ENCODE measurements at regions not wholly inside any gene's neighbourhood (a gene's known extent, or its start where the extent isn't known, plus 50 kb on each side); places are given as distances from the start of the nearest gene placed in this dataset.

GRCh38 chr20:24779131-24779530 lies 169.9 kb upstream of the CST7 start:
- Histone ChIP-seq H4K20me1 (ENCODE audit: insufficient read depth) (no peaks in the 10 kb centered on the region), H3K27me3 (ENCODE audit: insufficient read depth, low read depth) (no peaks in the 10 kb centered on the region), H2AFZ (ENCODE audit: low read depth) (no peak overlapping the region), H3K4me1 (ENCODE audit: low read depth, poor library complexity, severe bottlenecking) (peaks cover 4% of the 10 kb centered on the region), H3K79me2 (ENCODE audit: insufficient read depth, low read depth) (no peaks in the 10 kb centered on the region), H3K27ac (no peak overlapping the region), H3K9ac (no peak overlapping the region), H3K4me3 (IDR thresholded peaks at IDR 0.05; ENCODE audit: insufficient read depth, low read depth, low read length) (no peak overlapping the region), H3K36me3 (ENCODE audit: insufficient read depth) (no peaks in the 10 kb centered on the region), H3K4me2 (no peak overlapping the region)
- TF ChIP-seq CTCF (conservative IDR thresholded peaks at IDR 0.05; ENCODE audit: low read depth, low read length), result no peak

- H3K27ac ChIP-seq, result no peak overlapping the region
- no peaks in the 10 kb centered on the region for H3K79me2 ChIP-seq (ENCODE audit: insufficient read depth, low read depth)
- TF ChIP-seq CTCF (conservative IDR thresholded peaks at IDR 0.05; ENCODE audit: low read depth, low read length), result no peak
- H3K36me3 ChIP-seq (ENCODE audit: insufficient read depth), result no peaks in the 10 kb centered on the region
- H3K27me3 ChIP-seq (ENCODE audit: insufficient read depth, low read depth), result no peaks in the 10 kb centered on the region
- H4K20me1 ChIP-seq (ENCODE audit: insufficient read depth), result no peaks in the 10 kb centered on the region
- no peak overlapping the region for H3K4me3 ChIP-seq (IDR thresholded peaks at IDR 0.05; ENCODE audit: insufficient read depth, low read depth, low read length)
- no peak overlapping the region for H2AFZ ChIP-seq (ENCODE audit: low read depth)
- H3K9ac ChIP-seq, result no peak overlapping the region
- no peak overlapping the region for H3K4me2 ChIP-seq
- no peaks in the 10 kb centered on the region for H3K4me1 ChIP-seq (ENCODE audit: low read depth, poor library complexity, severe bottlenecking)
These were observed 169.1 kb upstream of the CST7 start for GRCh38 chr20:24779946-24780345.

- Histone ChIP-seq H3K4me2 (no peak overlapping the region), H3K9ac (no peak overlapping the region), H2AFZ (ENCODE audit: low read depth) (no peak overlapping the region), H3K79me2 (ENCODE audit: insufficient read depth, low read depth) (no peaks in the 10 kb centered on the region), H3K36me3 (ENCODE audit: insufficient read depth) (no peaks in the 10 kb centered on the region), H3K27me3 (ENCODE audit: insufficient read depth, low read depth) (no peaks in the 10 kb centered on the region), H4K20me1 (ENCODE audit: insufficient read depth) (no peaks in the 10 kb centered on the region), H3K4me1 (ENCODE audit: low read depth, poor library complexity, severe bottlenecking) (no peaks in the 10 kb centered on the region), H3K4me3 (IDR thresholded peaks at IDR 0.05; ENCODE audit: insufficient read depth, low read depth, low read length) (no peak overlapping the region), H3K27ac (no peak overlapping the region)
- no peak for TF ChIP-seq CTCF (conservative IDR thresholded peaks at IDR 0.05; ENCODE audit: low read depth, low read length)
These were observed 168.2 kb upstream of the CST7 start for GRCh38 chr20:24780674-24781417.

- TF ChIP-seq CTCF (conservative IDR thresholded peaks at IDR 0.05; ENCODE audit: low read depth, low read length), result peak; percentile 49
- H3K27ac ChIP-seq, result no peak overlapping the region
- no peaks in the 10 kb centered on the region for H3K27me3 ChIP-seq (ENCODE audit: insufficient read depth, low read depth)
- H3K79me2 ChIP-seq (ENCODE audit: insufficient read depth, low read depth), result no peaks in the 10 kb centered on the region
- no peak overlapping the region for H3K9ac ChIP-seq
- no peak overlapping the region for H2AFZ ChIP-seq (ENCODE audit: low read depth)
- no peak overlapping the region for H3K4me2 ChIP-seq
- H3K4me3 ChIP-seq (IDR thresholded peaks at IDR 0.05; ENCODE audit: insufficient read depth, low read depth, low read length), result no peak overlapping the region
- no peaks in the 10 kb centered on the region for H3K36me3 ChIP-seq (ENCODE audit: insufficient read depth)
- H3K4me1 ChIP-seq (ENCODE audit: low read depth, poor library complexity, severe bottlenecking), result no peaks in the 10 kb centered on the region
- H4K20me1 ChIP-seq (ENCODE audit: insufficient read depth), result no peaks in the 10 kb centered on the region
These were observed 167.6 kb upstream of the CST7 start for GRCh38 chr20:24781418-24781980.
